ENCODE measurements at regions not wholly inside any gene's neighbourhood (a gene's known extent, or its start where the extent isn't known, plus 50 kb on each side); places are given as distances from the start of the nearest gene placed in this dataset.

- ATAC-seq (ENCODE audit: low read depth) (no peak), DNase-seq (ENCODE audit: low spot score) (no peak)
- no peaks in the 10 kb centered on the region for H3K4me1 ChIP-seq (ENCODE audit: insufficient read depth, poor library complexity, severe bottlenecking)
- no peaks in the 10 kb centered on the region for H3K36me3 ChIP-seq (ENCODE audit: low read depth)
- no peaks in the 10 kb centered on the region for H3K9me3 ChIP-seq (ENCODE audit: severe bottlenecking)
- TF ChIP-seq CTCF (IDR thresholded peaks at IDR 0.05; ENCODE audit: poor library complexity, severe bottlenecking): no peak
- no peak overlapping the region for H3K27ac ChIP-seq (ENCODE audit: poor library complexity, severe bottlenecking)
- no peaks in the 10 kb centered on the region for H3K27me3 ChIP-seq (ENCODE audit: insufficient read depth, poor library complexity, severe bottlenecking)
- H3K4me3 ChIP-seq (ENCODE audit: severe bottlenecking): no peak overlapping the region
These were observed 97.3 kb upstream of the SFMBT2 start for GRCh38 chr10:7507887-7508726.

DNA sequence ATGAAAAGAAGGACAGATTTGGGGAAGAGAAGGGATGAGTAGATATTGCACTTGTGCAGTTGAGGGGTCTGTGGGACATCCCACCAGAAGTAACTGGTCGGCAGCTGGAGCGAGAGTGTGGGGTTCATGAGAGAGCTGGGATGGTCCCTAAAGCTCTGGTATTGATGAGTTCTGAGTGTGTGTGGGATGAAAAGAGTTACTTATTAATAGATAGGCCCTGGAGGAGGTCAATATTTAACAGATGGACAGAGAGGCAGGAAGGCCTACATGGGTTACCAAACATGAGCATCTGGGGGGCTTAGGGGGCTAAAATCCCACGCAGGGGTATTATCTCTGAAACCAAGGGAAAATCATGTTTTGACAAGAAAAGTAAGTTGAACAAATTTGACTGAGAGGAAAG lies 95.7 kb upstream of the SFMBT2 start:
- no peaks in the 10 kb centered on the region for H3K4me1 ChIP-seq (ENCODE audit: insufficient read depth, poor library complexity, severe bottlenecking)
- H3K9me3 ChIP-seq (ENCODE audit: severe bottlenecking): no peaks in the 10 kb centered on the region
- no peak overlapping the region for H3K4me3 ChIP-seq (ENCODE audit: severe bottlenecking)
- ATAC-seq (ENCODE audit: low read depth) (no peak), DNase-seq (ENCODE audit: low spot score) (no peak)
- H3K27ac ChIP-seq (ENCODE audit: poor library complexity, severe bottlenecking): no peak overlapping the region
- no peaks in the 10 kb centered on the region for H3K36me3 ChIP-seq (ENCODE audit: low read depth)
- no peak for TF ChIP-seq CTCF (IDR thresholded peaks at IDR 0.05; ENCODE audit: poor library complexity, severe bottlenecking)
- H3K27me3 ChIP-seq (ENCODE audit: insufficient read depth, poor library complexity, severe bottlenecking): no peaks in the 10 kb centered on the region

GRCh38 chr10:7505196-7505595 lies 94.4 kb upstream of the SFMBT2 start:
- no peak overlapping the region for H3K27ac ChIP-seq (ENCODE audit: poor library complexity, severe bottlenecking)
- no peak for TF ChIP-seq CTCF (IDR thresholded peaks at IDR 0.05; ENCODE audit: poor library complexity, severe bottlenecking)
- no peak for DNase-seq (ENCODE audit: low spot score)
- ATAC-seq (ENCODE audit: low read depth): no peak
- no peaks in the 10 kb centered on the region for H3K27me3 ChIP-seq (ENCODE audit: insufficient read depth, poor library complexity, severe bottlenecking)
- H3K9me3 ChIP-seq (ENCODE audit: severe bottlenecking): no peaks in the 10 kb centered on the region
- H3K36me3 ChIP-seq (ENCODE audit: low read depth): no peaks in the 10 kb centered on the region
- H3K4me3 ChIP-seq (ENCODE audit: severe bottlenecking): no peak overlapping the region
- no peaks in the 10 kb centered on the region for H3K4me1 ChIP-seq (ENCODE audit: insufficient read depth, poor library complexity, severe bottlenecking)

DNA sequence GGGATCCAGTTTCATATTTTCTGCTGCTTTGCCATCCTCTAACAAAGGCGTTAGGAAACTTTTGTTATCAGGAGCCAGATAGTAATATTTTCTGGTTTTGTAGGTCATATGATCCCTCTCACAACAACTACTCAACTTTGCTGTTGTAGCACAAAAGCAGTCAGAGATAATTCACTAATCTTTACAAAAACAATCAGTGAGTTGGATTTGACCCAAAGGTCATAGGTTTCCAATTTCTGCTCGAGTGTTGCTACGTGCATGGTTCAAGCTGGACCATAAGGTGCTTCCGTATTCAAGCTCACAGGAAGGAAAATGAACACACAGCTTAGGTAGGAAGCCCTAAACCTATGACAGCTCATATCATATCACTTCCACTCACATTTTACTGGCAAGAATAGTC lies 92.4 kb upstream of the SFMBT2 start:
- ATAC-seq (ENCODE audit: low read depth) (no peak), DNase-seq (ENCODE audit: low spot score) (no peak)
- H3K9me3 ChIP-seq (ENCODE audit: severe bottlenecking): no peaks in the 10 kb centered on the region
- H3K27me3 ChIP-seq (ENCODE audit: insufficient read depth, poor library complexity, severe bottlenecking): no peaks in the 10 kb centered on the region
- H3K27ac ChIP-seq (ENCODE audit: poor library complexity, severe bottlenecking): no peak overlapping the region
- no peak overlapping the region for H3K4me3 ChIP-seq (ENCODE audit: severe bottlenecking)
- no peaks in the 10 kb centered on the region for H3K4me1 ChIP-seq (ENCODE audit: insufficient read depth, poor library complexity, severe bottlenecking)
- H3K36me3 ChIP-seq (ENCODE audit: low read depth): no peaks in the 10 kb centered on the region
- TF ChIP-seq CTCF (IDR thresholded peaks at IDR 0.05; ENCODE audit: poor library complexity, severe bottlenecking): no peak

- Histone ChIP-seq H3K27me3 (ENCODE audit: insufficient read depth, poor library complexity, severe bottlenecking) (no peaks in the 10 kb centered on the region), H3K27ac (ENCODE audit: poor library complexity, severe bottlenecking) (no peak overlapping the region), H3K4me1 (ENCODE audit: insufficient read depth, poor library complexity, severe bottlenecking) (no peaks in the 10 kb centered on the region), H3K36me3 (ENCODE audit: low read depth) (no peaks in the 10 kb centered on the region), H3K4me3 (ENCODE audit: severe bottlenecking) (no peak overlapping the region), H3K9me3 (ENCODE audit: severe bottlenecking) (no peaks in the 10 kb centered on the region)
- TF ChIP-seq CTCF (IDR thresholded peaks at IDR 0.05; ENCODE audit: poor library complexity, severe bottlenecking): no peak
- DNase-seq (ENCODE audit: low spot score) (no peak), ATAC-seq (ENCODE audit: low read depth) (no peak)
These were observed 90.3 kb upstream of the SFMBT2 start for GRCh38 chr10:7501157-7501556.

Measured in RWPE2 (cell line).